Gastrocnemius medialis (tissue), 4 donors: ENCODE measurements at regions not wholly inside any gene's neighbourhood (a gene's known extent, or its start where the extent isn't known, plus 50 kb on each side); places are given as distances from the start of the nearest gene placed in this dataset.

ENCODE experiments used
- CTCF ChIP-seq, 5 experiments: fragments of 450-650 bp in 3 of 5; fragments of 200-600 bp in 2 of 5; sonication (generic) in 2 of 5; IDR thresholded peaks in 4 of 5; conservative IDR thresholded peaks in 1 of 5; 1 replicate in 4 of 5; 2 replicates in 1 of 5; pipeline ENCODE4 v1.5.1; 2016 to 2019; ENCODE audit warnings: antibody characterized with exemption in 5 of 5, mild to moderate bottlenecking in 3 of 5, moderate library complexity in 3 of 5
- POLR2A ChIP-seq, 2 donors: fragments of 450-650 bp; IDR thresholded peaks; one replicate each; pipeline ENCODE4 v1.6.1; 2017; ENCODE audit warnings: antibody characterized with exemption in 2 of 2, mild to moderate bottlenecking in 2 of 2, moderate library complexity in 2 of 2

- TF ChIP-seq CTCF (IDR thresholded peaks at IDR 0.05 in 4 of 5, conservative IDR thresholded peaks at IDR 0.05 in 1 of 5) (no peak), POLR2A (IDR thresholded peaks at IDR 0.05) (no peak)
Measured at GRCh38 chr3:103057487-103057886, 622.7 kb downstream of the ZPLD1 start.
